ENCODE measurements at regions not wholly inside any gene's neighbourhood (a gene's known extent, or its start where the extent isn't known, plus 50 kb on each side); places are given as distances from the start of the nearest gene placed in this dataset.

- TF ChIP-seq RAD21 (conservative IDR thresholded peaks at IDR 0.05) (no peak), CTCF (IDR thresholded peaks at IDR 0.05; ENCODE audit: poor library complexity, severe bottlenecking) (no peak), EZH2 (IDR thresholded peaks at IDR 0.05; ENCODE audit: borderline replicate concordance, insufficient read depth, low read length, poor library complexity, severe bottlenecking) (no peak), EP300 (conservative IDR thresholded peaks at IDR 0.05; ENCODE audit: poor library complexity, severe bottlenecking) (no peak)
These were observed 163.6 kb upstream of the TMPO start for GRCh38 chr12:98351784-98352183.

Measured in neural cell (in vitro differentiated cells).